ENCODE measurements at regions not wholly inside any gene's neighbourhood (a gene's known extent, or its start where the extent isn't known, plus 50 kb on each side); places are given as distances from the start of the nearest gene placed in this dataset.

GRCh38 chr5:2818936-2819335 lies 67.5 kb upstream of the IRX2 start:
- no peak for TF ChIP-seq MTA3 (IDR thresholded peaks at IDR 0.05; ENCODE audit: borderline replicate concordance, low read length)
- no peak for TF ChIP-seq CREB1 (IDR thresholded peaks at IDR 0.05; ENCODE audit: low read depth)
- TF ChIP-seq NR2C2 (IDR thresholded peaks at IDR 0.05; ENCODE audit: borderline replicate concordance, control insufficient read depth, insufficient read length, low read depth) = no peak
- no peak for TF ChIP-seq HDGF (IDR thresholded peaks at IDR 0.05)
- no peak for TF ChIP-seq SIX5 (IDR thresholded peaks at IDR 0.05; ENCODE audit: low read depth, low read length, severe bottlenecking)
- TF ChIP-seq RBBP5 (conservative IDR thresholded peaks at IDR 0.05) = no peak
- TF ChIP-seq NR2F1 (conservative IDR thresholded peaks at IDR 0.05) = no peak
- no peak for TF ChIP-seq STAT3 (IDR thresholded peaks at IDR 0.05; ENCODE audit: low read depth, low read length)
- TF ChIP-seq REST (IDR thresholded peaks at IDR 0.05; ENCODE audit: low read depth, low read length) = no peak
- TF ChIP-seq CBFB (IDR thresholded peaks at IDR 0.05; ENCODE audit: low read depth) = no peak
- intact Hi-C loops (cut with micrococcal nuclease; ENCODE audit: unreplicated experiment) (no loop called here), in situ Hi-C loops (cut with MboI) (no loop called here)
- H3K79me2 ChIP-seq (ENCODE audit: control insufficient read depth, insufficient read depth, low read length) = no peaks in the 10 kb centered on the region
- no peaks in the 10 kb centered on the region for H3K4me1 ChIP-seq (ENCODE audit: control insufficient read depth, insufficient read depth, low read length)
- ChIA-PET RAD21 (ENCODE audit: unreplicated experiment) (no interaction called here), CTCF (no interaction called here), POLR2A (no interaction called here), SMC1A (ENCODE audit: uncharacterized antibody, unreplicated experiment) (no interaction called here)
- H3K36me3 ChIP-seq (ENCODE audit: control insufficient read depth in 2 of 2, insufficient read depth in 2 of 2, low read length in 1 of 2) = no peaks in the 10 kb centered on the region
- H3K27me3 ChIP-seq (replicated peaks in 1 of 2; ENCODE audit: control insufficient read depth in 2 of 2, insufficient read depth in 2 of 2, low read length in 1 of 2) = no peaks in the 10 kb centered on the region
- H3K9me3 ChIP-seq (replicated peaks; ENCODE audit: control insufficient read depth, insufficient read depth, low read length) = no peaks in the 10 kb centered on the region; the same call in 2 of the 3 replicates
- no peak overlapping the region for H2AFZ ChIP-seq (ENCODE audit: control insufficient read depth, low read depth, low read length)
- H3K4me2 ChIP-seq (ENCODE audit: control insufficient read depth, insufficient read depth) = no peak overlapping the region
- no peak overlapping the region for H3K27ac ChIP-seq (ENCODE audit: control insufficient read depth, insufficient read depth)
- FAIRE-seq = no peak
- BruUV-seq (replicated peaks) = no TSS peak
- 15% methylated on average over 7 of the region's 7 CpGs for WGBS (ENCODE audit: insufficient coverage, insufficient replicate concordance, low lambda C conversion rate, missing lambda C conversion rate)
- no peaks in the 10 kb centered on the region for H4K20me1 ChIP-seq (ENCODE audit: control insufficient read depth, insufficient read depth)
- H3K9ac ChIP-seq (ENCODE audit: control insufficient read depth, insufficient read depth, low read length) = no peak overlapping the region
- DNase-seq (ENCODE audit: low read depth, low spot score) = no peak
- no peak overlapping the region for H3K4me3 ChIP-seq
- ATAC-seq = no peak
